ENCODE measurements at regions not wholly inside any gene's neighbourhood (a gene's known extent, or its start where the extent isn't known, plus 50 kb on each side); places are given as distances from the start of the nearest gene placed in this dataset.
"Not testable (repeated sequence)": the region's sequence is repeated elsewhere in the genome, so short reads cannot be mapped to it uniquely, and the experiment has no call there.

- no peak overlapping the region for H2AFZ ChIP-seq (ENCODE audit: low read length, unreplicated experiment)
Measured at GRCh38 chr6:814378-815347, 121.7 kb upstream of the EXOC2 start.

GRCh38 chr6:811831-812230 lies 118.9 kb upstream of the EXOC2 start:
- Histone ChIP-seq H3K36me3 (ENCODE audit: insufficient read depth, low read length) (no peaks in the 10 kb centered on the region), H3K27ac (ENCODE audit: low read depth, low read length) (no peak overlapping the region), H3K27me3 (ENCODE audit: insufficient read depth, low read length) (peaks cover 5% of the 10 kb centered on the region; the same call in 1 of the 2 replicates), H2AFZ (ENCODE audit: low read length, unreplicated experiment) (no peak overlapping the region), H3K79me2 (ENCODE audit: control insufficient read depth, insufficient read depth, low read length, unreplicated experiment) (no peaks in the 10 kb centered on the region), H3K4me3 (ENCODE audit: low read depth, low read length) (no peak overlapping the region), H3K4me1 (ENCODE audit: control insufficient read depth, insufficient read depth, low read length, unreplicated experiment) (no peaks in the 10 kb centered on the region)

More at GRCh38 chr6:814378-815347, 121.7 kb upstream of the EXOC2 start:
- Histone ChIP-seq H3K4me3 (ENCODE audit: low read depth, low read length) (no peak overlapping the region), H3K27me3 (ENCODE audit: insufficient read depth, low read length) (peaks cover 5% of the 10 kb centered on the region; the same call in 1 of the 2 replicates), H3K27ac (ENCODE audit: low read depth, low read length) (no peak overlapping the region), H3K79me2 (ENCODE audit: control insufficient read depth, insufficient read depth, low read length, unreplicated experiment) (no peaks in the 10 kb centered on the region), H3K36me3 (ENCODE audit: insufficient read depth, low read length) (no peaks in the 10 kb centered on the region), H3K4me1 (ENCODE audit: control insufficient read depth, insufficient read depth, low read length, unreplicated experiment) (no peaks in the 10 kb centered on the region)

DNA sequence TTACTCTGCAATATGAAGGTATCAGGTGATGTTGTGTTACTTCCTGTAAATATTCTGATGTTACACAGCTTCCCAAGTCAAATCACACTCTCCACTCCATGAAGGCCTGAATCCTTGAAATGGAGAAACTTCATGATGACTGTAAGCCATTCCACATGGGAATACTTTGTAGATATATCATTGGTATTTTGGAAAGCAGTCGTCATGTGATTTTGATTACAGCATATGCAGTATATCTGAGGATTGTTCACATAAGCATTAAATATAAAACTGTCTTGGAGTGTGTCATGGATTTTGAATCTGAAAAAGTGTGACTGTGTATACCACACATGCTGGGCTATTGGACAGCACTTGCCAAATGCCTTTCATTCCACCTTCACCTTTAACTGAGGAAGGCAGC lies 118.3 kb upstream of the EXOC2 start:
- Histone ChIP-seq H3K4me3 (ENCODE audit: low read depth, low read length) (no peak overlapping the region), H2AFZ (ENCODE audit: low read length, unreplicated experiment) (no peak overlapping the region), H3K27me3 (ENCODE audit: insufficient read depth, low read length) (peaks cover 5% of the 10 kb centered on the region; the same call in 1 of the 2 replicates), H3K27ac (ENCODE audit: low read depth, low read length) (no peak overlapping the region), H3K36me3 (ENCODE audit: insufficient read depth, low read length) (no peaks in the 10 kb centered on the region), H3K4me1 (ENCODE audit: control insufficient read depth, insufficient read depth, low read length, unreplicated experiment) (no peaks in the 10 kb centered on the region), H3K79me2 (ENCODE audit: control insufficient read depth, insufficient read depth, low read length, unreplicated experiment) (no peaks in the 10 kb centered on the region)

DNA sequence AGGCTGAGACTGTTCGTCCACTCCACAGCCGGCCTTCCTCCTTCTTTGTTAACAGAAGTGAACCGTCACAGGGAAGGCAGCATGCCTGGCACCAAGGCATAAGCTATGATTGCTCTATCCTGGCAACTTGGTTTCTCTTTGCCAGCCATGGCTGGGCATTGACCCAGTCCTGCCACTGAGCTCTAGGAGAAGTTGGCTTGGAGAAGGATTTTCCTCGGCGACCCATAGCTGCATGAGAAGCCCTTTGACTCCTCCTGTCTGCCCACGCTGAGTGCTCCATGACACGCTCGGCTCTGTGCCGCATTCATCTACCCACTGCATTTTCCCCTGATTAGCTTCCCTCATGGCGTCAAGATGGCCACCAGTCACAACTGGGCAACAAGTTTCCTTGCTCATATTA lies 111.8 kb upstream of the EXOC2 start:
- Histone ChIP-seq H3K36me3 (ENCODE audit: insufficient read depth, low read length) (no peaks in the 10 kb centered on the region), H3K27ac (ENCODE audit: low read depth, low read length) (no peak overlapping the region), H3K79me2 (ENCODE audit: control insufficient read depth, insufficient read depth, low read length, unreplicated experiment) (no peaks in the 10 kb centered on the region), H3K27me3 (ENCODE audit: insufficient read depth, low read length) (0 out of 2 replicates have a peak, but pooled peaks cover 7% of the 10 kb centered on the region), H3K4me1 (ENCODE audit: control insufficient read depth, insufficient read depth, low read length, unreplicated experiment) (no peaks in the 10 kb centered on the region), H3K4me3 (ENCODE audit: low read depth, low read length) (no peak overlapping the region), H2AFZ (ENCODE audit: low read length, unreplicated experiment) (no peak overlapping the region)

- Histone ChIP-seq H3K4me1 (ENCODE audit: control insufficient read depth, insufficient read depth, low read length, unreplicated experiment) (no peaks in the 10 kb centered on the region), H3K27ac (ENCODE audit: low read depth, low read length) (no peak overlapping the region), H2AFZ (ENCODE audit: low read length, unreplicated experiment) (no peak overlapping the region), H3K36me3 (ENCODE audit: insufficient read depth, low read length) (no peaks in the 10 kb centered on the region), H3K27me3 (ENCODE audit: insufficient read depth, low read length) (peaks cover 11% of the 10 kb centered on the region; the same call in 1 of the 2 replicates), H3K79me2 (ENCODE audit: control insufficient read depth, insufficient read depth, low read length, unreplicated experiment) (no peaks in the 10 kb centered on the region), H3K4me3 (ENCODE audit: low read depth, low read length) (no peak overlapping the region)
Measured at GRCh38 chr6:804317-804716, 111.4 kb upstream of the EXOC2 start.

DNA sequence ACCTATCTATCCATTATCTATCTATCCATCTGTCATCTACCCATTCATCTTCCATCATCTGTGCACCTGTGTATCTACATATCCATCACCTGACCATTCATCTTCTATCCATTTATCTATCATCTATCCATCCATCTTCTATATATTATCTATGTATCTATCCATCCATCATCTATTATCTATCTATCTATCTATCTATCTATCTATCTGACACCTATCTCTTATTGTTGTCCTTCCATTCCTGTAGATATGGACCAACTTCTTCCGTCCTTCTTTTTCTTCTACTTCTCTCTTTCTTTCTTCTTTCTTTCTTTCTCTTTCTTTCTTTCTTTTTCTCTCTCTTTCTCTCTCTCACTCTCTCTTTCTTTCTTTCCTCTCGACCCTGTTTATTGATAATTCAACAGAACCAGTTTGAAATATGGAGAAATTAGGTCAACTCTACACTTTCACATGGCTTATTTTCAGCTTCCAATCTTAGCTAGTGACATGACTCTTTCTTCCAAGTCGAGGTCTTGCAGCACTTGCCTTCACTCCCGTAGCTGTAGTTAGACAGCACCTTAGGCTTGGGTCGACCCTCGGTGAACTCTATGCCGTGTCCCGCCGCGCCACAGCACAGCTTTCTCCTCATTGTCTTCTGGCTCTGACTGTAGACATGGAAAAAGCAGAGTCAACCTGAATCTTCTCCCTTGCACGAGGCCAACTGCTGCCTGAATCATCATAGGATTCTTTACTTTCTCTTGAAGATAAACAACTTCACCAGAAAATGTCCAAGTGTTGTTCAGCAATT lies 110.4 kb upstream of the EXOC2 start:
- Histone ChIP-seq H2AFZ (ENCODE audit: low read length, unreplicated experiment) (no peak overlapping the region), H3K27me3 (ENCODE audit: insufficient read depth, low read length) (peaks cover 18% of the 10 kb centered on the region), H3K79me2 (ENCODE audit: control insufficient read depth, insufficient read depth, low read length, unreplicated experiment) (no peaks in the 10 kb centered on the region), H3K4me3 (ENCODE audit: low read depth, low read length) (no peak overlapping the region), H3K4me1 (ENCODE audit: control insufficient read depth, insufficient read depth, low read length, unreplicated experiment) (no peaks in the 10 kb centered on the region), H3K36me3 (ENCODE audit: insufficient read depth, low read length) (no peaks in the 10 kb centered on the region), H3K27ac (ENCODE audit: low read depth, low read length) (no peak overlapping the region)

GRCh38 chr6:802701-803100 lies 109.8 kb upstream of the EXOC2 start:
- no peaks in the 10 kb centered on the region for H3K36me3 ChIP-seq (ENCODE audit: insufficient read depth, low read length)
- H3K79me2 ChIP-seq (ENCODE audit: control insufficient read depth, insufficient read depth, low read length, unreplicated experiment), result no peaks in the 10 kb centered on the region
- H3K27ac ChIP-seq (ENCODE audit: low read depth, low read length), result no peak overlapping the region
- H3K4me3 ChIP-seq (ENCODE audit: low read depth, low read length), result no peak overlapping the region
- peaks cover 25% of the 10 kb centered on the region for H3K27me3 ChIP-seq (ENCODE audit: insufficient read depth, low read length)
- H3K4me1 ChIP-seq (ENCODE audit: control insufficient read depth, insufficient read depth, low read length, unreplicated experiment), result no peaks in the 10 kb centered on the region
- H2AFZ ChIP-seq (ENCODE audit: low read length, unreplicated experiment), result no peak overlapping the region

GRCh38 chr6:802223-802622 lies 109.3 kb upstream of the EXOC2 start:
- peaks cover 25% of the 10 kb centered on the region for H3K27me3 ChIP-seq (ENCODE audit: insufficient read depth, low read length)
- not testable (repeated sequence) for H3K36me3 ChIP-seq (ENCODE audit: insufficient read depth, low read length); H3K4me3 ChIP-seq (ENCODE audit: low read depth, low read length); H3K79me2 ChIP-seq (ENCODE audit: control insufficient read depth, insufficient read depth, low read length, unreplicated experiment); H2AFZ ChIP-seq (ENCODE audit: low read length, unreplicated experiment); H3K4me1 ChIP-seq (ENCODE audit: control insufficient read depth, insufficient read depth, low read length, unreplicated experiment); H3K27ac ChIP-seq (ENCODE audit: low read depth, low read length)

DNA sequence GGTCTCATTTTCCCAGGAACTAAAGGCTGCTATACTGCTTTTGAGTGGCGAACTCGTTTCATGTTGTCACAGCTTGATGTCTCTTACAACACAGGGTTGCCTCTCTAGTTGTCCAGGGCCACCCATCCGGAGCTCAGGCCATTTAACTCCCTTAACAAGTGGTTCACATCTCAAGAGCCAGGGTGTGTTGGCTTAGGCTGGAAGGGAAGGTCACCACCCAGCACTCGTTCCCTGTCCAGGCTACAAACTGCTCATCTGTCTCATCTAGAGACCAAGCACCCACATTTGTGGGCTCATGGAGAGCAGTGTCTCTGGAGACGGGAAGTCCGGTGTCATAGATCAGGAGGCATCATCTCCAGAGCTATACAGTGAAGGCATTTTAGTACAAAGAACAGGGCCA lies 106.8 kb upstream of the EXOC2 start:
- no peaks in the 10 kb centered on the region for H3K4me1 ChIP-seq (ENCODE audit: control insufficient read depth, insufficient read depth, low read length, unreplicated experiment)
- H3K27ac ChIP-seq (ENCODE audit: low read depth, low read length), result no peak overlapping the region
- no peak overlapping the region for H3K4me3 ChIP-seq (ENCODE audit: low read depth, low read length)
- peaks cover 50% of the 10 kb centered on the region for H3K27me3 ChIP-seq (ENCODE audit: insufficient read depth, low read length)
- no peaks in the 10 kb centered on the region for H3K36me3 ChIP-seq (ENCODE audit: insufficient read depth, low read length)
- no peak overlapping the region for H2AFZ ChIP-seq (ENCODE audit: low read length, unreplicated experiment)
- H3K79me2 ChIP-seq (ENCODE audit: control insufficient read depth, insufficient read depth, low read length, unreplicated experiment), result no peaks in the 10 kb centered on the region

DNA sequence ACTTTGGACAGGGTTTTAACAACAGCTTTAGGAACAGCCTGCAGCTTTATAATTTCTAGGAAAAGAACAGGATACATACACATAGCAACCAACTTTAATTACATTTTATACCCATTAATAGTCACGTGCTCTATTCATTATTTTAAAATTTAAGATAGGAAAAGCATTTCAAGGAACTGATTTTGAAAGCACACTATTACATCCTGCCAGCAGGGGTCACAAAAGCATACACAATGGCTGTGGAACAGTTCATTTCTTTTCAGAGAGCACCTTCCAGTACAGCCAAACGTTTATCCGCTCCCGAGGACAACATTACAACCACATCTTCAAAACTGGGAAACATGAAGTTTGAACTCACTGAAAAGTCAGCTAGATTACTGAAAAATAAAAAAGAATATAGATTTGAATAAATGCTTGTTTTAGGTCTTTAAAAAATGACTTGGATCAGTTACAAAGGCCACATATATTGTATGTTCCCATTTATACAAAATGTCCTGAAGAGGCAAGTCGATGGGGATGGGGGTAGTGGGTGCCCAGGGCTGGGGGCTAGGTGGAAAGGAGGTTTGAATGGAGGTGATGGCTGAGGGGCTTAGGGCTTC lies 104.6 kb upstream of the EXOC2 start:
- peaks cover 72% of the 10 kb centered on the region for H3K27me3 ChIP-seq (ENCODE audit: insufficient read depth, low read length)
- H3K27ac ChIP-seq (ENCODE audit: low read depth, low read length), result no peak overlapping the region
- no peak overlapping the region for H3K4me3 ChIP-seq (ENCODE audit: low read depth, low read length)
- H3K36me3 ChIP-seq (ENCODE audit: insufficient read depth, low read length), result no peaks in the 10 kb centered on the region
- H3K4me1 ChIP-seq (ENCODE audit: control insufficient read depth, insufficient read depth, low read length, unreplicated experiment), result no peaks in the 10 kb centered on the region
- no peak overlapping the region for H2AFZ ChIP-seq (ENCODE audit: low read length, unreplicated experiment)
- no peaks in the 10 kb centered on the region for H3K79me2 ChIP-seq (ENCODE audit: control insufficient read depth, insufficient read depth, low read length, unreplicated experiment)
